Uterus (tissue), 3 donors: ENCODE measurements at regions not wholly inside any gene's neighbourhood (a gene's known extent, or its start where the extent isn't known, plus 50 kb on each side); places are given as distances from the start of the nearest gene placed in this dataset.

Experiments
- DNase-seq, 2 donors: peaks; one replicate each; pipeline ENCODE4 v3.0.0-alpha.2; 2019 to 2020
- H3K27ac ChIP-seq, 2 donors: fragments of 200-600 bp; sonication (generic); 1 replicate in 1 of 2; 2 replicates in 1 of 2; pipeline ENCODE4 v1.5.1; 2016 to 2018
- H3K27me3 ChIP-seq, 2 donors: fragments of 200-600 bp; sonication (generic); one replicate each; pipeline ENCODE4 v1.5.1; 2018 to 2019; ENCODE audit warnings: control low read depth in 1 of 2
- H3K36me3 ChIP-seq, 2 donors: fragments of 200-600 bp; sonication (generic); one replicate each; pipeline ENCODE4 v1.5.1; 2019; ENCODE audit warnings: control low read depth in 1 of 2
- H3K4me1 ChIP-seq, 2 donors: fragments of 200-600 bp; sonication (generic); one replicate each; pipeline ENCODE4 v1.5.1; 2018 to 2019; ENCODE audit warnings: control low read depth in 1 of 2
- H3K4me3 ChIP-seq, 2 donors: fragments of 200-600 bp; sonication (generic); 1 replicate in 1 of 2; 2 replicates in 1 of 2; pipeline ENCODE4 v1.5.1; 2018 to 2019; ENCODE audit warnings: mild to moderate bottlenecking in 1 of 2
- H3K9me3 ChIP-seq, 2 donors: fragments of 200-600 bp; sonication (generic); one replicate each; pipeline ENCODE4 v1.5.1; 2019; ENCODE audit warnings: control low read depth in 1 of 2
- CTCF ChIP-seq, 4 experiments: fragments of 200-600 bp in 2 of 4; fragments of 450-650 bp in 2 of 4; sonication (generic) in 2 of 4; IDR thresholded peaks; one replicate each; pipeline ENCODE4 v1.5.1; 2016 to 2019; ENCODE audit warnings: antibody characterized with exemption in 4 of 4, mild to moderate bottlenecking in 2 of 4, moderate library complexity in 1 of 4
- POLR2A ChIP-seq, 2 donors: fragments of 450-650 bp; IDR thresholded peaks; one replicate each; pipeline ENCODE4 v1.6.1; 2016; ENCODE audit warnings: antibody characterized with exemption in 2 of 2, mild to moderate bottlenecking in 1 of 2, moderate library complexity in 1 of 2
- intact Hi-C: fragments of 100-400 bp; cut with DNase I; formaldehyde crosslinking; loops from one replicate; pipeline ENCODE4 v1.15.1; 2023; ENCODE audit warnings: low total_unique reads
- donor health status: DM: yes; HTN: yes; CAD: no.

- intact Hi-C loops = no loop called here
- Histone ChIP-seq H3K27ac (no peak overlapping the region), H3K27me3 (no peaks in the 10 kb centered on the region), H3K4me1 (peaks cover 0 to 6% of the 10 kb centered on the region in 2 donors), H3K9me3 (no peaks in the 10 kb centered on the region), H3K4me3 (no peak overlapping the region), H3K36me3 (no peaks in the 10 kb centered on the region)
- TF ChIP-seq POLR2A (IDR thresholded peaks at IDR 0.05) = no peak
- no peak for TF ChIP-seq CTCF (IDR thresholded peaks at IDR 0.05)
- DNase-seq = no peak
Observed at GRCh38 chr1:212217633-212218032, 67.6 kb upstream of the PPP2R5A start.

- intact Hi-C loops = no loop called here
- Histone ChIP-seq H3K36me3 (no peaks in the 10 kb centered on the region), H3K4me3 (no peak overlapping the region), H3K4me1 (peaks cover 0 to 6% of the 10 kb centered on the region in 2 donors), H3K27me3 (no peaks in the 10 kb centered on the region), H3K9me3 (no peaks in the 10 kb centered on the region), H3K27ac (peak overlapping the region in 1 of 2 donors; percentile 31)
- TF ChIP-seq POLR2A (IDR thresholded peaks at IDR 0.05) = no peak
- TF ChIP-seq CTCF (IDR thresholded peaks at IDR 0.05) = no peak
- DNase-seq = no peak
Observed at GRCh38 chr1:212218065-212218464, 67.1 kb upstream of the PPP2R5A start.

- Histone ChIP-seq H3K36me3 (no peaks in the 10 kb centered on the region), H3K27me3 (no peaks in the 10 kb centered on the region), H3K27ac (peak overlapping the region in 1 of 2 donors; percentile 31), H3K4me3 (no peak overlapping the region), H3K4me1 (peaks cover 0 to 6% of the 10 kb centered on the region in 2 donors), H3K9me3 (no peaks in the 10 kb centered on the region)
- intact Hi-C loops = no loop called here
- no peak for DNase-seq
- TF ChIP-seq POLR2A (IDR thresholded peaks at IDR 0.05) (no peak), CTCF (IDR thresholded peaks at IDR 0.05) (no peak)
Observed at GRCh38 chr1:212218911-212219310, 66.3 kb upstream of the PPP2R5A start.

- Histone ChIP-seq H3K27ac (peak overlapping the region in 1 of 2 donors; percentile 31), H3K36me3 (no peaks in the 10 kb centered on the region), H3K27me3 (no peaks in the 10 kb centered on the region), H3K4me3 (no peak overlapping the region), H3K4me1 (peaks cover 0 to 6% of the 10 kb centered on the region in 2 donors), H3K9me3 (no peaks in the 10 kb centered on the region)
- DNase-seq = no peak
- intact Hi-C loops = no loop called here
- TF ChIP-seq CTCF (IDR thresholded peaks at IDR 0.05) (no peak), POLR2A (IDR thresholded peaks at IDR 0.05) (no peak)
Observed at GRCh38 chr1:212219679-212220463, 65.3 kb upstream of the PPP2R5A start.

- DNase-seq = peak in 1 of 2 donors; percentile 28
- Histone ChIP-seq H3K27me3 (no peaks in the 10 kb centered on the region), H3K4me3 (no peak overlapping the region), H3K4me1 (peaks cover 0 to 6% of the 10 kb centered on the region in 2 donors), H3K27ac (no peak overlapping the region), H3K9me3 (no peaks in the 10 kb centered on the region), H3K36me3 (no peaks in the 10 kb centered on the region)
- TF ChIP-seq POLR2A (IDR thresholded peaks at IDR 0.05) = no peak
- no peak for TF ChIP-seq CTCF (IDR thresholded peaks at IDR 0.05)
- intact Hi-C loops = no loop called here
Observed at GRCh38 chr1:212221801-212222200, 63.4 kb upstream of the PPP2R5A start.
